Tibial nerve (tissue), 4 donors: ENCODE measurements at regions not wholly inside any gene's neighbourhood (a gene's known extent, or its start where the extent isn't known, plus 50 kb on each side); places are given as distances from the start of the nearest gene placed in this dataset.

Source experiments
- CTCF ChIP-seq, 5 experiments: fragments of 200-600 bp in 3 of 5; fragments of 450-650 bp in 2 of 5; sonication (generic) in 3 of 5; IDR thresholded peaks; one replicate each; pipeline ENCODE4 v1.5.1; 2016 to 2019; ENCODE audit warnings: antibody characterized with exemption in 5 of 5, mild to moderate bottlenecking in 3 of 5, moderate library complexity in 2 of 5
- EP300 ChIP-seq, 2 donors: sonication (generic); formaldehyde crosslinking; IDR thresholded peaks; one replicate each; pipeline ENCODE4 v1.6.1; 2017; ENCODE audit warnings: antibody characterized with exemption in 2 of 2, mild to moderate bottlenecking in 1 of 2
- POLR2A ChIP-seq, 2 donors: fragments of 450-650 bp; IDR thresholded peaks; one replicate each; pipeline ENCODE4 v1.6.1; 2017; ENCODE audit warnings: antibody characterized with exemption in 2 of 2, mild to moderate bottlenecking in 2 of 2, moderate library complexity in 2 of 2

GRCh38 chr13:105790923-105791322, 744.5 kb downstream of the EFNB2 start:
- TF ChIP-seq CTCF (IDR thresholded peaks at IDR 0.05) = no peak
- TF ChIP-seq EP300 (IDR thresholded peaks at IDR 0.05) = no peak
- no peak for TF ChIP-seq POLR2A (IDR thresholded peaks at IDR 0.05)
